ENCODE measurements at regions not wholly inside any gene's neighbourhood (a gene's known extent, or its start where the extent isn't known, plus 50 kb on each side); places are given as distances from the start of the nearest gene placed in this dataset.

DNA sequence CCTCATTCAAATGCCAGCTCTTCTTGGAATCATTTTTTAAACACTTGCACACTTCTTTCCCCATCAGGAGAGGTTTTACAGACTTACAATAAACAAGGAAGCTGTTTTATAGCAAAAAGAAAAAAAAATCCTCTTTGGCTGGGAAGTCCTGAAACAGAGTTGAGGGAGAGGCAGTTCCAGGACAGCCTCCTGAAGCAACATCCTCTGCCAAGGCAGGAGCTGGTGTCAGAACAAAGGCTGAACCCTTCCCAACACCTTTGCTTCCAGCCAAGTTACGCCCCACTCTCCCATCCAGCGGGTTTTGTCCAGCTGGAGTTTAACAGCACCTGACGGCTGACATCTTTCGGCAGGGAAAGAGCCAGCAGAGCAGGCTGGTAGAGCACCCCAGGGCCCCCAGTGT lies 287.8 kb downstream of the RRAGC start:
- DNase-seq (ENCODE audit: low read depth): no peak

- no peak for DNase-seq (ENCODE audit: low read depth)
These were observed 289.0 kb downstream of the RRAGC start for GRCh38 chr1:38570657-38570975.

DNA sequence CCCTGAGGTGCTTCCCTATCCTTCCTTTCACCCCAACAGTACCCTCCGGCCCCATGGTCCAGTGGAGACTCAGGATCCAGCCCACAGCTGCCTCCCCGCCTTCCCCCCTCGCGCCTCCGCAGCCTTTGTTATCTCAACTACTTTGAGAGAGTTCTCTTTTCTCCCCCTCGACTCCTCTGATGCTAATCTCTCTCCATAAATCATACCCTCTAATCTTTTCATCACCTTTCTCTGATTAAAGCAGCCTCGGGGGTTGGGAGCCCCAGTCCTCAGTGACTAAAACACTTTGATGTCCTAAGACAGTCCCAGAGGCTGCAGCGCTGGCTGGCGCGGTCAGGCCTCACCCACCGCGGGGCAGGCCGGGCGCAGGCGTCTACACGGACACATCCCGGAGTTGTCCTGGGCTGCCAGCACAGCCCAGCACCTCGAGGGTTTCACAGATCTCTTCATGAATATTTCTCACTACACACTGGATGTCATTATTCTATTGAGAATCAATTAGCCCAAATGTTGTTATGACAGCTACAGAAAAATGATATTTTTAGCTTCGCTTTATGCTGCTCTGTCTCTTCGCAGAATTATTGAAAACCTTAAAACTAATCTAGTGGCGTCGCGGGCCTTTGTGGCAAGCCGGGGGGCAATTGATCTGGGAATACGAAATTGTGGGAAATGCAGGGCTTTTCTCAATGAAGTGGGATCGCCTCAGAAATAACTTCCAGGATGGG lies 289.5 kb downstream of the RRAGC start:
- DNase-seq (ENCODE audit: low read depth): no peak

- DNase-seq (ENCODE audit: low read depth): no peak
These were observed 291.3 kb downstream of the RRAGC start for GRCh38 chr1:38568061-38568857.

GRCh38 chr1:38567401-38567800 lies 292.2 kb downstream of the RRAGC start:
- DNase-seq (ENCODE audit: low read depth): no peak

DNA sequence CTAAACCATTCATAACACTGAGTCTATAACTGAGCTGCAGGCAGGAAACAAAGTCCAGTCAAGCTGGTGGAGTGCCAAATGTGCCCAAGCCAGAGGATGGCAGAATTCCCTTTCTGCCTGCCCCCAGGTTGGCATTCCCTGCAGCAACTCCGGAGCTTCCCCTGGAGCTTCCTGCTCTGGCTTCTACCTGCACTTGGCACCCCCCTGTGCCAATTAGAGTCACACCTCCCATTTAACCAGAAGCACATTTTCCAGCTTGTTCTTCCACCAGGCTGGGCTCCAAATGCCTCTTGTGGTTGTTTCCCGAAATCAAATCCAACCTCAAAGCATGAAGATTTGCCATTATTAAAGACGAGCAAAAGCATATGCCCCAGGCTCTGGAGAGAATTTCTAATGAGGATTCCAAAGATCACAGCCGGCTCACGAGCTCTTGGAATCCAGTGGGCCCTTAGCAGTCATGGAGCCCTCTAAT lies 294.5 kb downstream of the RRAGC start:
- DNase-seq (ENCODE audit: low read depth): no peak

DNA sequence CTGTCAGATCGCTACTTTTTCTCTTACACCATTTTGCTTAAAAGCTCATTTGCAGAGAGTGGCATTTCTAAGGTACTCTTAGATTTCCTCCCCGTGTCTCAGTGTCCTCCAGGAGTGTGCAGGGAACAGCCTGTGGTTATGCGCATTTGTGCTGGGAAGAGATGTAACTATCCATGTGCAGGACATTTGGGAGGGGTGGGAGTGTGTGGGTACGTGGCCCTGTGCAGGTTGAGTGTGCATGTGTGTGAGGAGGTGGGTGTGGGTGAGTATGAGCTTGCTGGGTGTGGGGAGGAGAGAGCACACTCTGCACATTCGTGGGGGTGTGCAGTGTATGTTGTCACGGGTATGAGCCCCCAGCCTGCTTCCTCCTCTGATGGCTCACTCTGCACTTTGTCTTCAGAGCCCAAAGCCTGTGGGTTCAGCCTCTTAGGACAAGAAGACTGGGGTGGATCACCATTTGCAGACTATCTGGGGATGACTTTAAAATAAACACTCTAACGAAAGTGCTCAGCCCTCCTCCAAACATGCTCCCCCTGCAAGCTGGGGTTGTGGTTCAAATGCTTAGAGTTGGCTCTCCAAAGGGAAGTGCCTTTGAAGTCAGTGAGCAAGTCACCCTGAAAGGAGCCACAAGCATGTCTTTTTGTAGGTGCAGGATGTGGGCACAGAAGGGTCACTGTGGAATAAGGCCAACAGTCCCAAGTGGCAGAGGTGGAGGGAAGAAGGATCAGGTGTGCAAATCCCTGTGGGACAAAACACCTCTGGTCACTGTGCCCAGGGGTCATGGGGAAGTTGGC lies 295.4 kb downstream of the RRAGC start:
- no peak for DNase-seq (ENCODE audit: low read depth)

GRCh38 chr1:38561725-38562124 lies 297.8 kb downstream of the RRAGC start:
- DNase-seq (ENCODE audit: low read depth): no peak

GRCh38 chr1:38561110-38561509 lies 298.5 kb downstream of the RRAGC start:
- DNase-seq (ENCODE audit: low read depth): no peak

GRCh38 chr1:38560457-38560856 lies 299.1 kb downstream of the RRAGC start:
- DNase-seq (ENCODE audit: low read depth): no peak

- DNase-seq (ENCODE audit: low read depth): no peak
These were observed 300.0 kb downstream of the RRAGC start for GRCh38 chr1:38559446-38560165.

DNA sequence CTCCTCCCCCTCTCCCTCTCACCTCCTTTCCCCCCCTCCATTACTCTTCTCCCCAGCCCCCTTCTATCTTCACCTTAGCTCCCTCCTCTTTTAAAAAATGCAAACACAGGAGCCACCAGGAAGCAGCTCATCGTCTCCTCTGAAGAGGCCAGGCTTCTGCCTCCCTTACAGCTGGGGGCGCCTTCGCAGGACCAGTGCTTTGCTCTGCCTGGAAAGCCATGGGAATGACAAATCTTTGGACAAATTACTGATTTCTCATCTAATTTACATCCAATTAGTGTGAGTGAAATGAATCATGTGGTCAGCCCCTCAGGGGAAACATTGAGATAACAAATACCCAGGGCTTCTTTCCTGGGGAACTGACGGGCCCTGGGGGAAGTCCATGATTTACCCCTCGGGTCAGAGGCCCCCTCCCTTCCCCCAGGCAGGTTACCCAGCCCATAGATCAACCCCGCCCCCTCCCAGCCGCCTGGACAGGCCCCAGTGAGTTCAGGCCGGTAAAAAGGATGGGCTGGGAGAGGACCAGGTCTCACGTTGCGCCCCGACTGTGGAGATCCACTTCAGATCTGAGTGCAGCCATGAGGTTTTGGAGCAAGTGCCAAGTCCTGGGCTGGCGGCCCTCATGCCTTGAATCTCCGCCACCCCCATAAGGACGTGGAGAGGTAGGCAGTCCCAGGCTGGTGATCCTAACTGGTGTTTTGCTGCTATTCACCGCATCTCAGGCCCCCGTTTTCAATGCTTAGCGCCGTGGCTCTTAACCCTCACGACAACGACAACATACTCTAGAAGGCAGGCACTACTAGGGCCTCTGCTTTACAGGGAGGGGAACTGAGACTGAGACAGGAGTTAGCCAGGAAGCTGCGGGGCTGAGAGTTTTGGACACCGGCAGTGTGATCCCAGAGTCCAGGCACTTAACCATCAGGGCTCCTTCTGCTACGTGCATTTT lies 300.8 kb downstream of the RRAGC start:
- DNase-seq (ENCODE audit: low read depth): no peak

DNA sequence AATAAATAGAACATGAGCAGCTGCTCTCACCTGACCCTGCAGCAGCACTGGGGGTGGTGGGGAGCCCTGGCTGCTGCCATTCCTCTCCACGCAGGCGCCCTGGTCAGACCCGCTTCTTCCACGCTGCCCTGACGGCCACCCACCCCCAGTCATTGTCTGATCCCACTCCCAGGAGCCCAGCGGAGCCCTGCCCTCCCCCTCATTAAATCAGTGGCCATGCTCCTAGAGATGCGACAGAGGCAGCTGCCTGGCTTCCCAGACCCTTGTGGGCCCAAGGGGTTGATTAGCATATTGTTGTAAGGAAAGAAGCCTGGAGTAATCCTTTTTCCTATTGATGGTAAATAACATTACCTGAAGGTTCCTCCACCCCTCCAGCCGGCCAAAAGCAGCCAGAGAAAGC lies 301.5 kb downstream of the RRAGC start:
- no peak for DNase-seq (ENCODE audit: low read depth)

GRCh38 chr1:38555594-38555993 lies 304.0 kb downstream of the RRAGC start:
- no peak for DNase-seq (ENCODE audit: low read depth)

DNA sequence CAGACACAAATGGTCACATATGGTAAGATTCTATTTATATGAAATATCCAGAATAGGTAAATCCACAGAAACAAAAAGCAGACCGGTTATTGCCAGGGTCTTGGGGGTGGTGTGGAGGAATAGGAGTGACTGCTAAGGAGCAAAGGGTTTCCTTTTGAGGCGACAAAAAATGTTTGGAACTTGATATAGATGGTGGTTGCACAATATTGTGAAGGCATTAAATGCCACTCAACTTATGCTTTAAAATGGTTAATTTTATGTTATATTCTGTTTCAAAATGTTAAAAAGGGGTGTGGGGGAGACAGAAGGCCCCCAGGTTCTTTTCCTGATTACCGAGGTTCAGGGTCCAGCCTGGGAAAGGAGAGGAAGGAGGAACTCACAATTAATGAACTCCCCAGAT lies 304.4 kb downstream of the RRAGC start:
- no peak for DNase-seq (ENCODE audit: low read depth)

DNA sequence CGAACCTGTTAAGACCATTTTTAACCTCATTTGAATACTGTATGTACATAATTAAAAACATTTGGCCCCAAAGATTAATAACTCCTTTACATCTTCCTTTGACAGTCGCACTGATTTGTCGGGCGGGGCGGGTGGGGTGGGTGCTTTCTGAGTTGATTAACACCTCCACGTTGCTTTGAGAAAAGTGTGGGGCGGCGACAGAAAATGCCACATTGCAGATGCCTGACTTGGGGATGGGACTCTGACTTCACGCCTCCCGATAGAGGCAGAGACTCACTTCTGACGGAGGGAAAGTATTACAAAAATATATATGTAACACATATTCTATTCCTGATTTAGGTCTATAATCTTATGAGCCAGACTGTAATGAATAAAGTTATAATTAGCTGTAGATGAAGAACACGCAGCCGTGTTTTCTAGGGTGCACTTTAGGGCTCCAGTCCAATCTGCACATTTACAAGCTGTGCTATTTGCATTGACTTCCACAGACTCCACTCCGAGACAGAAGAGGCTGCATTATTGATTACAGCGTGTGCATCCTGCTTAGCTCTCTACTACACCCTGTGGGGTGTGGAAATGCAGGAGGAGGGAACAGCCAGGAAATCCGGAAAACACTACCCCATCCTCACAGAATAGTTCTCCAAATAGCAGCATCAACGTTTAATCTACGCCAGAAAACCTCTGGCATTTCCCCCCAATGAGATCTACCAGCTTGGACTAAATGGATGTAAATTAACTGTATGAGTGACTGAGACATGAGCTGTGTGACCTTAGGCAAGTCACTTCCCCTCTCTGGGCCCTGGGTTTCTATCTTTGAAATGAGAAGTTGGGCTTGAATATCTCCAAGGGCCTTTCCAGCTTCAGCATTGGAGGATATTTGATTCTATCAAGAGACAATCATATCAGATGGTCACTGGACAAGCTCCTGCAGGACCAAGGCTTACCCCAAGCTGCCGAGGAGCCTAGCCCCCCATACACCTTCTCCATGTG lies 308.0 kb downstream of the RRAGC start:
- DNase-seq (ENCODE audit: low read depth): no peak

DNA sequence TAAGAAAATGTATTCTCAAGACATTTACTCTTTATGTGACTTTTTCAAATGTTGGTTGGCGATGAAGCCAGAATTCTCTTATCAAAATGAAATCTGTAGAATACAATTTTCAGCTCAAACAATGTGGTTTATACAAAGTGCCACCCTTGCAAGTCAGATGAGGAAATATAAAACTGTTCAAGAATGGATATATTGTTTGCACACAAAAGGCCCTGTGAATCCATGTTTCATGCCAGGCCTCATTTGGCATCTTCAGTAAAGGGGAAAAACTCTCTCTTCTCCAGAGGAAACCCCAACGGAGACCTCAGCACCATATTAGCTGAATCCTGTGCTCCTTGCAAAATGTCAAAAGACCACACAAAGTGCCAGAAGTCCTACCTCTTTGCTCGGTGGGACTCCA lies 310.4 kb downstream of the RRAGC start:
- no peak for DNase-seq (ENCODE audit: low read depth)

GRCh38 chr1:38547321-38547720 lies 312.3 kb downstream of the RRAGC start:
- no peak for DNase-seq (ENCODE audit: low read depth)

GRCh38 chr1:38546636-38547035 lies 312.9 kb downstream of the RRAGC start:
- DNase-seq (ENCODE audit: low read depth): peak; percentile 28

- DNase-seq (ENCODE audit: low read depth): peak; percentile 23
These were observed 318.3 kb downstream of the RRAGC start for GRCh38 chr1:38541223-38541622.

Data from RPMI7951 (cell line).